Transverse colon (tissue), 4 donors: ENCODE measurements at regions not wholly inside any gene's neighbourhood (a gene's known extent, or its start where the extent isn't known, plus 50 kb on each side); places are given as distances from the start of the nearest gene placed in this dataset.

ENCODE experiments used
- DNase-seq: peaks from one replicate; pipeline ENCODE4 v3.0.0-alpha.2; 2019
- H3K27ac ChIP-seq, 4 donors: fragments of 200-600 bp; sonication (generic); 2 replicates each; pipeline ENCODE4 v1.5.1; 2016 to 2018; ENCODE audit warnings: inconsistent platforms in 4 of 4
- H3K27me3 ChIP-seq: fragments of 200-600 bp; sonication (generic); 2 replicates; pipeline ENCODE4 v1.5.1; 2017; ENCODE audit warnings: inconsistent platforms
- H3K36me3 ChIP-seq, 4 donors: fragments of 200-600 bp; sonication (generic); 2 replicates each; pipeline ENCODE4 v1.5.1; 2017 to 2019; ENCODE audit warnings: inconsistent platforms in 4 of 4
- H3K4me1 ChIP-seq, 4 donors: fragments of 200-600 bp; sonication (generic); 2 replicates each; pipeline ENCODE4 v1.5.1; 2017 to 2020; ENCODE audit warnings: inconsistent platforms in 4 of 4
- H3K4me3 ChIP-seq, 4 donors: fragments of 200-600 bp; sonication (generic); 1 replicate in 1 of 4; 2 replicates in 3 of 4; pipeline versions ENCODE4 v1.5.1 to v1.6.1; 2017 to 2019; ENCODE audit warnings: inconsistent platforms in 4 of 4
- H3K9me3 ChIP-seq, 2 donors: fragments of 200-600 bp; sonication (generic); 2 replicates each; pipeline ENCODE4 v1.5.1; 2017 to 2019; ENCODE audit warnings: inconsistent platforms in 2 of 2
- EP300 ChIP-seq: sonication (generic); formaldehyde crosslinking; IDR thresholded peaks from one replicate; pipeline ENCODE4 v1.6.1; 2017; ENCODE audit warnings: antibody characterized with exemption, low read depth
- POLR2A ChIP-seq: fragments of 450-650 bp; IDR thresholded peaks from one replicate; pipeline ENCODE4 v1.6.1; 2016; ENCODE audit warnings: antibody characterized with exemption, mild to moderate bottlenecking, moderate library complexity
- POLR2AphosphoS5 ChIP-seq, 3 donors: sonication (generic); formaldehyde crosslinking; IDR thresholded peaks; one replicate each; pipeline ENCODE4 v1.6.1; 2016; ENCODE audit warnings: antibody characterized with exemption in 3 of 3
- WGBS, 2 donors: methylation state at CpG; one replicate each; pipeline ENCODE4 v1.1.5; 2018; ENCODE audit warnings: low coverage in 1 of 2; 5-methylcytosine and 5-hydroxymethylcytosine counted together
- in situ Hi-C, 4 donors: fragments of 200-750 bp; cut with MboI; loops; one replicate each; pipeline versions ENCODE4 v1.15.0 to v1.15.1; 2017; ENCODE audit warnings: low sequenced_read_pairs in 3 of 4, low pct_ligation_motif_present in 1 of 4, low pct_unique_long_range_greater_than_20kb in 1 of 4
- intact Hi-C: fragments of 100-400 bp; cut with DNase I; formaldehyde crosslinking; loops from one replicate; pipeline ENCODE4 v1.15.1; 2023; ENCODE audit warnings: low total_unique reads
- TF ChIP-seq, protein P1 (sequence below), 5 experiments: fragments of 200-600 bp in 3 of 5; fragments of 450-650 bp in 2 of 5; sonication (generic) in 3 of 5; IDR thresholded peaks; 1 replicate in 2 of 5; 2 replicates in 3 of 5; pipeline ENCODE4 v1.5.1; 2016 to 2017; ENCODE audit warnings: antibody characterized with exemption in 5 of 5, inconsistent platforms in 3 of 5, mild to moderate bottlenecking in 2 of 5, moderate library complexity in 1 of 5

DNA sequence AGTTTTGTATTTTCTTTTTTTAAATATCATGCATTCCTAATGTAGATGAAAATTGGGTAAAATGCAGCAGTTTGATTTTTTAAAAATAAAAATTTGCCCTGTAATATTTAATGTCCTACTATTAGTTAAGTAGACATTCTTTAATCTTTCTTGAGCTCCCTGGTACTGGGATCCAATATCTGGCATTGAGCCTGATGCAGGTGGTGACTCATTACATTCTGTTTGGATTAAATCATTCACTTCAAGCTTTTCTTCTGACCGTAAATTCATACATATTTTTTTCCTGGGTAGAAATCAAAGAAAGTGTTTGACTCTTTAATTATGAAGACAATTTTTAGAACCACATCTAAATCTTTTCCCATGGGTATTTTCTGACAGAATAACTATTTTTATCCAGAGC is 768.8 kb upstream of the SLC35B3 start:
- TF ChIP-seq POLR2A (no peak), EP300 (no peak), POLR2AphosphoS5 (IDR thresholded peaks at IDR 0.05) (no peak)
- TF ChIP-seq, protein P1, sequence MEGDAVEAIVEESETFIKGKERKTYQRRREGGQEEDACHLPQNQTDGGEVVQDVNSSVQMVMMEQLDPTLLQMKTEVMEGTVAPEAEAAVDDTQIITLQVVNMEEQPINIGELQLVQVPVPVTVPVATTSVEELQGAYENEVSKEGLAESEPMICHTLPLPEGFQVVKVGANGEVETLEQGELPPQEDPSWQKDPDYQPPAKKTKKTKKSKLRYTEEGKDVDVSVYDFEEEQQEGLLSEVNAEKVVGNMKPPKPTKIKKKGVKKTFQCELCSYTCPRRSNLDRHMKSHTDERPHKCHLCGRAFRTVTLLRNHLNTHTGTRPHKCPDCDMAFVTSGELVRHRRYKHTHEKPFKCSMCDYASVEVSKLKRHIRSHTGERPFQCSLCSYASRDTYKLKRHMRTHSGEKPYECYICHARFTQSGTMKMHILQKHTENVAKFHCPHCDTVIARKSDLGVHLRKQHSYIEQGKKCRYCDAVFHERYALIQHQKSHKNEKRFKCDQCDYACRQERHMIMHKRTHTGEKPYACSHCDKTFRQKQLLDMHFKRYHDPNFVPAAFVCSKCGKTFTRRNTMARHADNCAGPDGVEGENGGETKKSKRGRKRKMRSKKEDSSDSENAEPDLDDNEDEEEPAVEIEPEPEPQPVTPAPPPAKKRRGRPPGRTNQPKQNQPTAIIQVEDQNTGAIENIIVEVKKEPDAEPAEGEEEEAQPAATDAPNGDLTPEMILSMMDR (IDR thresholded peaks at IDR 0.05), result no peak
- H3K4me1 ChIP-seq, result no peaks in the 10 kb centered on the region
- in situ Hi-C loops, result no loop called here
- DNase-seq, result no peak
- no peaks in the 10 kb centered on the region for H3K36me3 ChIP-seq
- peaks cover 0 to 3% of the 10 kb centered on the region in 2 donors for H3K9me3 ChIP-seq
- WGBS, 2 donors, result 45 to 60% methylated on average over 1 of the region's 1 CpG
- intact Hi-C loops, result no loop called here
- H3K27ac ChIP-seq, result no peak overlapping the region
- no peaks in the 10 kb centered on the region for H3K27me3 ChIP-seq
- H3K4me3 ChIP-seq, result no peak overlapping the region

DNA sequence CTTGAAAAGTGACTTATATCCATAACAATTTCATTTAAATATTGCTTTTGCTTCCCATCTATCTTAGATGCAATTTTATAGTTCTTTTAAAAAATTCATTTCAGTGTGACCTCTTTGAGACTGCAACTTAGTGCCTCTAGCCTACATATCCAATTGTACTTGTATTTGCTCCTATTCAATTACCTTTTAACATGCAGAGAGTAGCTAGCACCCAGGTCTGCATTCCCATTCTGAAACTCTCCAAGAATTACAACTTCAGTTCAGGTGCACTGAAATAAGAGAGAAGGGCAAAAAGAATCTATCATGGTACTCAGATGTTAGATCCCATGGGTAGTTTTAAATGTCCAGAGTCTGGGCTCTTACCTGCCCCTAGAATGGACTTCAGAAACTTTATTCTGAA is 765.4 kb upstream of the SLC35B3 start:
- no peak for DNase-seq
- in situ Hi-C loops (no loop called here), intact Hi-C loops (no loop called here)
- H3K4me1 ChIP-seq, result no peaks in the 10 kb centered on the region
- peaks cover 0 to 3% of the 10 kb centered on the region in 2 donors for H3K9me3 ChIP-seq
- H3K27ac ChIP-seq, result no peak overlapping the region
- H3K4me3 ChIP-seq, result no peak overlapping the region
- no peak for TF ChIP-seq POLR2A
- no peaks in the 10 kb centered on the region for H3K36me3 ChIP-seq
- no peaks in the 10 kb centered on the region for H3K27me3 ChIP-seq

DNA sequence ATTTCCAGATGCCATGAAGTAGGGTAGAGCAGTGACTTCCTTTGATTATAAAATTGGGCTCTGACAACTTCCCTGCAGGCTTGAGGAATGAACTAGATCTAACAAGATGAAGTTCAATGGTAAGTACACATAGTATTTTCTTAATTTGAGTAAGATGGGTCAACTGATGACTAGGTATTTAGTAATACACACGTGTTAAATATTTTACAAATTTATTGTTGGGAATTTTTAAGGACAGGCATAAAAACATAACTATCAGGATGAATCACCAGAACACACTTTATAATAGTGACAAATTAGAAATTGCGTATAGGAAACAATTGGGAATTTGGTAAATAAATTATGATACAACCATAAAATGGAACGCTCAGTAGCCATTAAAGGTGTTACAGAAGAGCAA is 762.4 kb upstream of the SLC35B3 start:
- H3K4me1 ChIP-seq, result no peaks in the 10 kb centered on the region
- 67 to 74% methylated on average over 3 of the region's 3 CpGs for WGBS, 2 donors
- H3K9me3 ChIP-seq, result no peaks in the 10 kb centered on the region
- TF ChIP-seq, protein P1 (IDR thresholded peaks at IDR 0.05), result no peak
- TF ChIP-seq POLR2A (no peak), POLR2AphosphoS5 (IDR thresholded peaks at IDR 0.05) (no peak), EP300 (no peak)
- no peak overlapping the region for H3K4me3 ChIP-seq
- H3K27ac ChIP-seq, result no peak overlapping the region
- intact Hi-C loops (no loop called here), in situ Hi-C loops (no loop called here)
- no peak for DNase-seq
- H3K27me3 ChIP-seq, result no peaks in the 10 kb centered on the region
- H3K36me3 ChIP-seq, result no peaks in the 10 kb centered on the region

DNA sequence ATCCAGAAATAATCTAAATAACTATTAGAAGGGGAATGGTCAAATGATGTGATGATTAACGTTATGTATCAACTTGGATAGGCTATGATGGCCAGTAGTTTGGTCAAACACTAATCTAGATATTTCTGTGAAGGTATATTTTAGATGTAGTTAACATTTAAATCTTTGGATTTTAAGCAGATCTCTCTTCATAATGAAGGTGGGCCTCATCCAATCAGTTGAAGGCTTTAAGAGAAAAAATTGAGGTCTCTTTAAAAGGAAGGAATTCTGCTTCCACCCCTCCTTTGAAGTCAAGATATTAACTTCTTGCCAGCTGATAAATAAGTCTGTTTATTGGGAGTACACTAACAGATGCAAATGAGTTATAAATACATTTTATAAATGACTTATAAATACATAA is 760.0 kb upstream of the SLC35B3 start:
- Histone ChIP-seq H3K27ac (no peak overlapping the region), H3K4me1 (no peaks in the 10 kb centered on the region), H3K36me3 (no peaks in the 10 kb centered on the region), H3K27me3 (no peaks in the 10 kb centered on the region), H3K9me3 (no peaks in the 10 kb centered on the region), H3K4me3 (no peak overlapping the region)
- in situ Hi-C loops (no loop called here), intact Hi-C loops (no loop called here)
- TF ChIP-seq EP300, result no peak
- no peak for TF ChIP-seq POLR2AphosphoS5 (IDR thresholded peaks at IDR 0.05)
- TF ChIP-seq, protein P1 (IDR thresholded peaks at IDR 0.05), result no peak
- TF ChIP-seq POLR2A, result no peak
- 50 to 82% methylated on average over 1 of the region's 1 CpG for WGBS, 2 donors
- no peak for DNase-seq

DNA sequence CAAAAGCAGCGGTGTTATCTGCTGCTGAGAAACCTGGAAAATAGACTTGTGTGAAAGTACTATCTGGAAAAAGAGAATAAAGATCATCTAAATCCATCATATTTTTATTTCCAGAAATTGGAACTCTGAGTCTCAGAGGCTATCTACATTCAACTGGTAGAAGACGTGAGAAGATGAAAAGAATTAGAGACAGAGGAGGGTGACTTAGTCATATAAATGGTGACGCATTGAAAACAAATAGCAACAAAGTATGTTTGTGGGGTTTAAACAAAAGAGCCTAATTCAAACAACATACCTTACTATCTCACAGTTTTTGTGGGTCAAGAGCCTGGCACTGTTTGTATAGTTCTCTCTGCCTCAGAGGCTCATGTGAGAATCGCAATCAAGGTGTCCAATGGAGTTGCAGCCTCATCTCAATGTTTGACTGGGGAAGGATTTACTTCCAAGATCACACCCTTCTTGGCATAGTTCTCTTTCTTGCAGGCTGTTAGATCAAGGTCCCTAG is 757.1 kb upstream of the SLC35B3 start:
- in situ Hi-C loops (no loop called here), intact Hi-C loops (no loop called here)
- WGBS, 2 donors, result 88 to 94% methylated on average over 4 of the region's 4 CpGs
- H3K9me3 ChIP-seq, result no peaks in the 10 kb centered on the region
- no peak for DNase-seq
- no peak overlapping the region for H3K4me3 ChIP-seq
- H3K36me3 ChIP-seq, result no peaks in the 10 kb centered on the region
- TF ChIP-seq EP300 (no peak), POLR2A (no peak), POLR2AphosphoS5 (IDR thresholded peaks at IDR 0.05) (no peak)
- TF ChIP-seq, protein P1 (IDR thresholded peaks at IDR 0.05), result no peak
- H3K27me3 ChIP-seq, result no peaks in the 10 kb centered on the region
- H3K27ac ChIP-seq, result no peak overlapping the region
- no peaks in the 10 kb centered on the region for H3K4me1 ChIP-seq
